ENCODE measurements at regions not wholly inside any gene's neighbourhood (a gene's known extent, or its start where the extent isn't known, plus 50 kb on each side); places are given as distances from the start of the nearest gene placed in this dataset.

DNA sequence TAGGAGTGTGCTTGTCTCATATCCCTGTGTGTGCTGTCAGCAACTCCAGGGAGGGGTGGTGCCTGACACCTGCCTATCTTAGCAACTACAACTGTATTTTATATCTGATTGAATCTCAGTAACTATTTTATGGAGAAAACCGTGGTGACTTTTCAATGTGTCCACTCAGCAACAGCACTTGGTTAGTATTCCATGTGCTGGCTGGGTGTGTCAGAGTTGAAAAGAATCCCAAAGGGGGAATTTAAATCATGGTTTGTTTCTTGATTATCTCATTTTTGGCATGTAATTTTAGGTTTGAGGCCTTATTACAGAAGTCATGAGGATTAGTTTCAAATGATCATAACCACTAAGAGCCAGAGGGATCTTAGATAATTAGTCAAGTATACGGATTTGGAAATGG lies 425.7 kb upstream of the FZD8 start:
- Histone ChIP-seq H2BK12ac (ENCODE audit: low read depth, low read length) (no peak overlapping the region), H4K5ac (ENCODE audit: insufficient read length, low read depth, low read length) (no peak overlapping the region), H3K18ac (ENCODE audit: extremely low read depth, low read length) (no peak overlapping the region), H2AK5ac (ENCODE audit: low read depth, low read length) (no peak overlapping the region), H2BK120ac (replicated peaks; ENCODE audit: low read depth, low read length) (no peak overlapping the region), H3K4me3 (ENCODE audit: extremely low read depth in 1 of 4, insufficient read depth in 2 of 4, low read depth in 3 of 4, low read length in 4 of 4) (no peak overlapping the region), H4K8ac (ENCODE audit: extremely low read depth, insufficient read depth, low read length) (no peak overlapping the region), H3K56ac (replicated peaks; ENCODE audit: insufficient read length, low read depth, low read length) (no peak overlapping the region), H3K4me2 (ENCODE audit: insufficient read depth in 1 of 2, low read depth in 2 of 2, low read length in 2 of 2) (no peak overlapping the region), H3K9ac (replicated peaks in 1 of 4; ENCODE audit: extremely low read depth in 1 of 4, low read depth in 3 of 4, low read length in 3 of 4) (no peak overlapping the region), H2BK20ac (ENCODE audit: low read length) (no peak overlapping the region), H2BK5ac (ENCODE audit: low read depth, low read length) (no peak overlapping the region), H3K27ac (ENCODE audit: low read depth, low read length) (no peak overlapping the region), H3K23ac (ENCODE audit: insufficient read length) (no peak overlapping the region), H3K4ac (replicated peaks; ENCODE audit: insufficient read length, low read depth, low read length) (no peak overlapping the region), H3K79me2 (ENCODE audit: control insufficient read depth in 1 of 2, insufficient read depth in 2 of 2, low read length in 2 of 2) (no peaks in the 10 kb centered on the region), H3K36me3 (ENCODE audit: control insufficient read depth in 2 of 4, insufficient read depth in 4 of 4, low read length in 3 of 4) (no peaks in the 10 kb centered on the region), H3K9me3 (ENCODE audit: insufficient read depth in 2 of 2, low read depth in 1 of 2, low read length in 1 of 2) (0 out of 4 replicates have a peak, but pooled peaks cover 0 to 5% of the 10 kb centered on the region in 2 experiments), H4K20me1 (replicated peaks in 1 of 2; ENCODE audit: control insufficient read depth in 1 of 2, insufficient read depth in 2 of 2, low read length in 2 of 2) (no peaks in the 10 kb centered on the region), H4K91ac (replicated peaks; ENCODE audit: insufficient read length, low read length) (no peak overlapping the region), H3K79me1 (ENCODE audit: low read depth, low read length) (no peaks in the 10 kb centered on the region), H2BK15ac (ENCODE audit: low read length) (no peak overlapping the region), H2AFZ (ENCODE audit: low read length) (no peak overlapping the region), H3K4me1 (replicated peaks in 1 of 4; ENCODE audit: control insufficient read depth in 3 of 4, insufficient read depth in 4 of 4, low read length in 3 of 4) (no peaks in the 10 kb centered on the region), H3K14ac (ENCODE audit: insufficient read length) (no peak overlapping the region), H3K23me2 (ENCODE audit: low read depth, low read length) (no peaks in the 10 kb centered on the region), H3K27me3 (replicated peaks in 1 of 4; ENCODE audit: control insufficient read depth in 3 of 4, extremely low read depth in 1 of 4, insufficient read depth in 3 of 4, low read length in 3 of 4) (no peaks in the 10 kb centered on the region)
- WGBS, 2 experiments (ENCODE audit: extremely low coverage in 1 of 2, insufficient coverage in 1 of 2, insufficient read length in 1 of 2, insufficient replicate concordance in 2 of 2, low coverage in 1 of 2, low lambda C conversion rate in 2 of 2, missing lambda C conversion rate in 1 of 2) = 81% methylated on average over 2 of the region's 2 CpGs; no CpG with 5 or more reads in 1 of the 2 experiments
- TF ChIP-seq CHD1 (IDR thresholded peaks at IDR 0.05; ENCODE audit: low read depth, low read length) (no peak), PHF8 (conservative IDR thresholded peaks at IDR 0.05; ENCODE audit: low read depth, low read length) (no peak), CTCF (IDR thresholded peaks at IDR 0.05; ENCODE audit: control extremely low read depth in 1 of 3, insufficient read depth in 1 of 3, low read depth in 1 of 3, low read length in 3 of 3) (no peak), TCF12 (IDR thresholded peaks at IDR 0.05; ENCODE audit: low read depth, low read length) (no peak), JUND (IDR thresholded peaks at IDR 0.05; ENCODE audit: low read length) (no peak), GABPA (IDR thresholded peaks at IDR 0.05; ENCODE audit: borderline replicate concordance, insufficient read depth, low read length) (no peak), TEAD4 (IDR thresholded peaks at IDR 0.05; ENCODE audit: low read depth, low read length) (no peak)
- TF ChIP-seq, protein P1, sequence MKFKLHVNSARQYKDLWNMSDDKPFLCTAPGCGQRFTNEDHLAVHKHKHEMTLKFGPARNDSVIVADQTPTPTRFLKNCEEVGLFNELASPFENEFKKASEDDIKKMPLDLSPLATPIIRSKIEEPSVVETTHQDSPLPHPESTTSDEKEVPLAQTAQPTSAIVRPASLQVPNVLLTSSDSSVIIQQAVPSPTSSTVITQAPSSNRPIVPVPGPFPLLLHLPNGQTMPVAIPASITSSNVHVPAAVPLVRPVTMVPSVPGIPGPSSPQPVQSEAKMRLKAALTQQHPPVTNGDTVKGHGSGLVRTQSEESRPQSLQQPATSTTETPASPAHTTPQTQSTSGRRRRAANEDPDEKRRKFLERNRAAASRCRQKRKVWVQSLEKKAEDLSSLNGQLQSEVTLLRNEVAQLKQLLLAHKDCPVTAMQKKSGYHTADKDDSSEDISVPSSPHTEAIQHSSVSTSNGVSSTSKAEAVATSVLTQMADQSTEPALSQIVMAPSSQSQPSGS (IDR thresholded peaks at IDR 0.05; ENCODE audit: low read length) = no peak
- ChIA-PET CTCF (ENCODE audit: partially characterized antibody) (interaction anchor here (1.0 kb wide), 1 partner anchor 26 kb away, joined by 3 read pairs; no protein-coding TSS in a partner anchor), POLR2A (ENCODE audit: partially characterized antibody) (no interaction called here)
- no peak for FAIRE-seq
- DNase-seq (ENCODE audit: low read depth in 1 of 2, low spot score in 2 of 2) = no peak
